ENCODE measurements at regions not wholly inside any gene's neighbourhood (a gene's known extent, or its start where the extent isn't known, plus 50 kb on each side); places are given as distances from the start of the nearest gene placed in this dataset.

GRCh38 chr22:48880749-48881148 is 946.9 kb downstream of the BRD1 start:
- no peak for DNase-seq

- no peak for DNase-seq
Observed at GRCh38 chr22:48876951-48877350, 950.7 kb downstream of the BRD1 start.

- no peak for DNase-seq
Observed at GRCh38 chr22:48874956-48875355, 952.7 kb downstream of the BRD1 start.

- no peak for DNase-seq
Observed at GRCh38 chr22:48873191-48873520, 954.5 kb downstream of the BRD1 start.

GRCh38 chr22:48872271-48873190 is 955.1 kb downstream of the BRD1 start:
- no peak for DNase-seq

GRCh38 chr22:48871176-48871840 is 956.4 kb downstream of the BRD1 start:
- DNase-seq = no peak

GRCh38 chr22:48870436-48870835 is 957.2 kb downstream of the BRD1 start:
- no peak for DNase-seq

GRCh38 chr22:48869788-48870187 is 957.9 kb downstream of the BRD1 start:
- no peak for DNase-seq

GRCh38 chr22:48869161-48869560 is 958.5 kb downstream of the BRD1 start:
- DNase-seq = no peak

GRCh38 chr22:48868554-48868953 is 959.1 kb downstream of the BRD1 start:
- DNase-seq = no peak

GRCh38 chr22:48867891-48868290 is 959.8 kb downstream of the BRD1 start:
- DNase-seq = no peak

GRCh38 chr22:48866906-48867681 is 960.6 kb downstream of the BRD1 start:
- no peak for DNase-seq

- DNase-seq = no peak
Observed at GRCh38 chr22:48864748-48865147, 962.9 kb downstream of the BRD1 start.

- DNase-seq = no peak
Observed at GRCh38 chr22:48863965-48864528, 963.6 kb downstream of the BRD1 start.

- DNase-seq = no peak
Observed at GRCh38 chr22:48860557-48860956, 967.1 kb downstream of the BRD1 start.

GRCh38 chr22:48858856-48859255 is 968.8 kb downstream of the BRD1 start:
- DNase-seq = no peak

GRCh38 chr22:48858121-48858520 is 969.6 kb downstream of the BRD1 start:
- DNase-seq = no peak

GRCh38 chr22:48857202-48857805 is 970.4 kb downstream of the BRD1 start:
- no peak for DNase-seq

GRCh38 chr22:48856308-48856615 is 971.4 kb downstream of the BRD1 start:
- DNase-seq = no peak

GRCh38 chr22:48855593-48856307 is 971.9 kb downstream of the BRD1 start:
- DNase-seq = no peak

- DNase-seq = no peak
Observed at GRCh38 chr22:48855013-48855412, 972.7 kb downstream of the BRD1 start.

GRCh38 chr22:48853627-48854240 is 973.9 kb downstream of the BRD1 start:
- no peak for DNase-seq
